Activated naive CD4-positive, alpha-beta T cell treated with anti-CD3 and anti-CD28 coated beads for 36 hours (primary cell): ENCODE measurements at regions not wholly inside any gene's neighbourhood (a gene's known extent, or its start where the extent isn't known, plus 50 kb on each side); places are given as distances from the start of the nearest gene placed in this dataset.
"Not testable (repeated sequence)": the region's sequence is repeated elsewhere in the genome, so short reads cannot be mapped to it uniquely, and the experiment has no call there.

Experiments used
- CTCF ChIA-PET: fragments of 350-600 bp; sonication (Branson Sonifier 250); formaldehyde crosslinking; loops from one replicate; lab custom pipeline; 2021; ENCODE audit warnings: antibody characterized with exemption; lab: Charles Lee
- DNase-seq: peaks from one replicate; pipeline ENCODE4 v3.0.0-alpha.2; 2020
- H3K27ac Mint-ChIP-seq: one replicate; pipeline ENCODE4 v1.8.0; 2021; ENCODE audit warnings: mild to moderate bottlenecking, mixed read lengths
- H3K27me3 Mint-ChIP-seq: one replicate; pipeline ENCODE4 v1.8.0; 2021; ENCODE audit warnings: low read depth, mixed read lengths
- H3K36me3 Mint-ChIP-seq: one replicate; pipeline ENCODE4 v1.8.0; 2021; ENCODE audit warnings: low read depth, mixed read lengths
- H3K4me1 Mint-ChIP-seq: one replicate; pipeline ENCODE4 v1.8.0; 2021; ENCODE audit warnings: low read depth, mixed read lengths
- H3K4me3 Mint-ChIP-seq: one replicate; pipeline ENCODE4 v1.8.0; 2021; ENCODE audit warnings: mild to moderate bottlenecking, moderate library complexity, mixed read lengths
- H3K9me3 Mint-ChIP-seq: one replicate; pipeline ENCODE4 v1.8.0; 2021; ENCODE audit warnings: mixed read lengths
- intact Hi-C: fragments of 100-400 bp; cut with micrococcal nuclease; formaldehyde crosslinking; loops from one replicate; pipeline ENCODE4 v1.15.1; 2023

DNA sequence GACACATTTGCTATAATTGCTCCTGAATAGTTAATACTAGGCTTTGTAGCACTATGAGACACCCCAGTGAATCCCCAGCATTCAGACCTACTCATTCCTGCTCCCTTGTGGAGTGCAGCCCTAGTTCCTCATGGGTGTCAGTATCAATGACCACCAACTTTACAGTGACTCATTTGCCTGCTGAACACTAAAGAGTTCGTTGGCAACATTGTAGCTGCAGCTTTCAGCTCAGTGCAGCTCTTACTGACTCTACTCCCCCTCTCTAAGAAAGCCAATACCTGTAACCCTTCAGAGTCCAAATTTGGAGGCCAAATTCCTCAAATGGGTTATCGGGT is 127.1 kb upstream of the MTPN start:
- Mint-ChIP-seq H3K9me3 (peaks cover 18% of the 10 kb centered on the region), H3K27ac (no peak overlapping the region), H3K36me3 (no peaks in the 10 kb centered on the region), H3K4me3 (no peak overlapping the region), H3K4me1 (no peaks in the 10 kb centered on the region), H3K27me3 (peaks cover 3% of the 10 kb centered on the region)
- CTCF ChIA-PET: no interaction called here
- intact Hi-C loops: no loop called here
- no peak for DNase-seq

DNA sequence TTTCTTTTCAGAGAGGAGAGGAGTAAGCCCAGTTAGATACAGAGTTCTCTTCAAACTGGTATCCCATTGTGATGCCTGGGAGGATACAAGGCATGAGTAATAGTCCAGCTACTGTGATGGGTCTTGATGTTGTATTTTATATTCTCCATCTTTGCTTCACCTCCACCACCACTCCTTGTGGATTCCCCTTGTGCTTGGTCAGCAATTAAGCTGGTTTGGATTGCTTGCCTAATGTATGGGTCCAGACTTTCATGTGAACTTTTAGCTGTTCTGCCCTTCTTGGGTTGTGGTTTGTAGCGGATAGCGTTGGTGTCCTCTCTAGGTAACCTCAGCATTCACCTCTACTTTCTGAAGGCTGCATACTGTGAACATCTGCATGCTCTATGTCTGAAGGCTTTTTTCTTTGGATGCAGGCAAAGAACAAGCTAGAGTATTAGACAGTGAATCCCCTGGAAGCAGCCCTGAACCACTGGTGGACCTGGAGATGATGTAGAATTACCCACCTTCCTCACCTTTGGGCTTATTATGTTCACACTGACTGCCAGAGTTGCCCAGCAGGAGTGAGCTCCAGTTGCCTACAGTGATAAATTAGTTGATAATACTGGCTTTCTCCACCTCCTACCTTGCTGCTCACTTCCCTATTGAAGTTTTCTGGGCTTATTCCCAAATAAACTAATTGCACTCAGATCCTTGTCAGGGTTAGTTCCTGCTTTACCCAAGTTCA is 126.5 kb upstream of the MTPN start:
- Mint-ChIP-seq H3K36me3 (no peaks in the 10 kb centered on the region), H3K27me3 (peaks cover 3% of the 10 kb centered on the region), H3K27ac (no peak overlapping the region), H3K9me3 (peaks cover 17% of the 10 kb centered on the region), H3K4me1 (no peaks in the 10 kb centered on the region), H3K4me3 (no peak overlapping the region)
- intact Hi-C loops: no loop called here
- DNase-seq: no peak
- CTCF ChIA-PET: interaction anchor here (1.5 kb wide), 1 partner anchor 12 kb away, joined by 4 read pairs; no protein-coding TSS in a partner anchor

DNA sequence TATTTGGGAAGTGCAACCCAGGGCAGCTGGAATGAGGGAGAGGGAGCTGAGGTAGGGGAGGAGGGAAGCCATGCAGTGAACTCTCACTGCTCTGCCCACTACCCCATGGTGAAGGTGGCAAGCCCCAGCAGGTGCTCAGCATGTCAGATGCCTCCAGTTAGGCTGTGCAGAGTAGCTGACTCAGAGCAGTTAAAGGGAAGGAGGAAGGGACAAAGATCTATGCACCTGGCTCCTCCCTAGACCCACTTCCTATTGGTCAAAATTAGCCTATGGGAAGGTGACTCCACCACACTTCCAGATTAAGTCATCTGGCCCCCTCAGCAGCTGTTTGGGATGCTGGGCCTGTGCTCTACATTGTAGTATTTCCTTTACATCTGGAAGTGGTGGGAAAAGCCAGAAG is 125.7 kb upstream of the MTPN start:
- Mint-ChIP-seq H3K36me3 (no peaks in the 10 kb centered on the region), H3K4me1 (no peaks in the 10 kb centered on the region), H3K27ac (no peak overlapping the region), H3K9me3 (peaks cover 10% of the 10 kb centered on the region), H3K4me3 (no peak overlapping the region), H3K27me3 (peaks cover 3% of the 10 kb centered on the region)
- CTCF ChIA-PET: interaction anchor here (0.6 to 1.5 kb wide), 2 partner anchors 13 to 328 kb away, joined by 4 read pairs; no protein-coding TSS in a partner anchor
- intact Hi-C loops: no loop called here
- DNase-seq: no peak

DNA sequence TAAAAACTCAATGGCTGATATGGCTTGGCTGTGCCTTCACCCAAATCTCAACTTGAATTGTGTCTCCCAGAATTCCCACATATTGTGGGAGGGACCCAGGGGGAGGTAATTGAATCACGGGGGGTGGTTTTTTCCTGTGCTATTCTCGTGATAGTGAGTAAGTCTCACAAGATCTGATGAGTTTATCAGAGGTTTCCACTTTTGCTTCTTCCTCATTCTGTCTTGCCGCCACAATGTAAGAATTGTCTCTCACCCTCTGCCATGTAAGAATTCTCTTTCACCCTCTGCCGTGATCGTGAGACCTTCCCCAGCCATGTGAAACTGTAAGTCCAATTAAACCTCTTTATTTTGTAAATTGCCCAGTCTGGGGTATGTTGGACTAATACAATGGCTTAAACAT is 115.6 kb upstream of the MTPN start:
- intact Hi-C loops, DNase-seq, H3K27me3 Mint-ChIP-seq, H3K27ac Mint-ChIP-seq, H3K9me3 Mint-ChIP-seq, H3K36me3 Mint-ChIP-seq, H3K4me3 Mint-ChIP-seq, CTCF ChIA-PET, H3K4me1 Mint-ChIP-seq: not testable (repeated sequence)

DNA sequence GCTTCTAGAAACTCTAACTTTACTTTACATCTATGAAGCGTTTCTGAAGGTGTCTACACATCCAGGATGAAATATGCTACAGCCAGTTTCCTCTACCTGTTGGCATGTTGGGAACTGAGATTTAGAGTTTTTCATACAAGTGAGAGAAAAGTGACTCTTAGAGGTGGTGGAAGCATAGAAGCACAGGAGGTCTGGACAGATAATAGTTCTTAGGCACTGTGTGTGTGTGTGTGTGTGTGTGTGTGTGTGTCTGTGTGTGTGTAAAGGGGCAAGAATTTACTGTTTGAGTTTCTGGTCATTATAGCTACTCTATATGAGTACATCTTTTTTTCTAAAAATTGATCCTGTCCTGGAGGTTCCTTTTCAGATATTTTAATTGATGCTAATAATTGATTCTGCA is 110.7 kb upstream of the MTPN start:
- DNase-seq: no peak
- no peaks in the 10 kb centered on the region for H3K36me3 Mint-ChIP-seq
- H3K4me1 Mint-ChIP-seq: no peaks in the 10 kb centered on the region
- CTCF ChIA-PET: interaction anchor here (0.6 kb wide), 1 partner anchor 29 kb away, joined by 3 read pairs; no protein-coding TSS in a partner anchor
- intact Hi-C loops: no loop called here
- H3K9me3 Mint-ChIP-seq: peaks cover 2% of the 10 kb centered on the region
- no peak overlapping the region for H3K27ac Mint-ChIP-seq
- H3K27me3 Mint-ChIP-seq: peaks cover 4% of the 10 kb centered on the region
- no peak overlapping the region for H3K4me3 Mint-ChIP-seq

DNA sequence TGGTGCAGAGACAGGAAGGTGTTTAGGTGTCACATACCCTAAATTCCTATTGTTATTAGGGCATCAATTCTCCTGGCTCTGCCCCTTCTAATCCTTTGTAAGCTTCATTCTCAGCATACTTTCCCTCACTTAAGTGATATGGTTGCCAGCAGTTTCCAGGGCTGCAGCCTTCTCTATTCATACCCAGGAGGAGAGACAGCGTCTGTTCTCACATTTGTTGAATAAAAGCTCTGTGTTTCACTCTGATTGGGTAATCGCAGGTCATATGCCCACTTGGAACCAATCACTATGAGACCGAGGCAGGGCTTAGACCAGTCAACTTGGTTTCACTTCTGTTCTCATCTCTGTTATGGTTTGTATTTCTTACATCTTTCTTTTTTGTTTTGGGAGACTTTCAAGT is 109.6 kb upstream of the MTPN start:
- H3K4me1 Mint-ChIP-seq: no peaks in the 10 kb centered on the region
- H3K27ac Mint-ChIP-seq: no peak overlapping the region
- H3K4me3 Mint-ChIP-seq: no peak overlapping the region

DNA sequence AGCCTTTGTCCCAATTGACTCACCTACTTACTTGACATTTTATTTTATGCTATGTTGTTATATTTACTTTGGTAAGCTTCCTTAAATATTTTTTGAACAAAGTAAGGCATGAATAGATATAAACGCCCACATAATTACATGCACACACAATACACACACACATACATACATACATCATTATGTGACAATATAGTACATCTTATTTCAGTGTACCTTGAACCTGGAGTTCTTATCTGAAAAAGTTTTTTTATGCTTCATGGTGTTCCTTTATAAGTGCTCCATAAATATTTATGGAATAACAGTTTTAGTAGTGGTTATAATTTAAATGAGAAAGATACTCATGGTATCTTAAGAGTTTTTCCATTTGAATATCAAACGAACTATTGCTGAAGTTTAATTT is 102.8 kb upstream of the MTPN start:
- Mint-ChIP-seq H3K36me3 (no peaks in the 10 kb centered on the region), H3K9me3 (no peaks in the 10 kb centered on the region), H3K27ac (no peak overlapping the region), H3K4me3 (no peak overlapping the region), H3K27me3 (peaks cover 2% of the 10 kb centered on the region), H3K4me1 (no peaks in the 10 kb centered on the region)
- no peak for DNase-seq
- intact Hi-C loops: no loop called here
- CTCF ChIA-PET: no interaction called here

More for the DNA sequence above, 109.6 kb upstream of the MTPN start:
- Mint-ChIP-seq H3K9me3 (no peaks in the 10 kb centered on the region), H3K36me3 (no peaks in the 10 kb centered on the region), H3K27me3 (peaks cover 4% of the 10 kb centered on the region)
- peak; percentile 24 for DNase-seq
- CTCF ChIA-PET: no interaction called here
- intact Hi-C loops: no loop called here

DNA sequence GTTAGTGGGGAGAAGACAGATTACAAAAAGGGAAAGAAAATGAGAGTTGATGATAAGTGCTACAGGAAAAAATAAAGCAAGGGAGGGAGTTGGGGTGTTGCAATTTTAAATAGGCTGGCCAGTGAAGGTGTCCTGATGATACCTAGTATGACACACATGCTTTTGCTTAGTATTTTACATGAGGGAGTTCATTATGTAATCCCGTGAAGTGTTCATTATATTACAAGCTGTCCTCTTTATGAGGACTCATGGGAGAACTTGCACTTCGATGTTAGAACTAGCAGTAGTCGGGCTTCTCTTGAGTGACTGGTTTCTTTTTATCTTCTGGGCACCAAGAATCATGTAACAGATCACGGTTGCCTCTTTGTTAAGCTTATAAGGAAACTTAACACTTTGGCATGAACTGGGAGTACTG is 102.3 kb upstream of the MTPN start:
- H3K36me3 Mint-ChIP-seq: no peaks in the 10 kb centered on the region
- CTCF ChIA-PET: no interaction called here
- no peak for DNase-seq
- no peaks in the 10 kb centered on the region for H3K4me1 Mint-ChIP-seq
- H3K27ac Mint-ChIP-seq: no peak overlapping the region
- intact Hi-C loops: no loop called here
- H3K9me3 Mint-ChIP-seq: no peaks in the 10 kb centered on the region
- H3K27me3 Mint-ChIP-seq: peaks cover 2% of the 10 kb centered on the region
- H3K4me3 Mint-ChIP-seq: no peak overlapping the region

DNA sequence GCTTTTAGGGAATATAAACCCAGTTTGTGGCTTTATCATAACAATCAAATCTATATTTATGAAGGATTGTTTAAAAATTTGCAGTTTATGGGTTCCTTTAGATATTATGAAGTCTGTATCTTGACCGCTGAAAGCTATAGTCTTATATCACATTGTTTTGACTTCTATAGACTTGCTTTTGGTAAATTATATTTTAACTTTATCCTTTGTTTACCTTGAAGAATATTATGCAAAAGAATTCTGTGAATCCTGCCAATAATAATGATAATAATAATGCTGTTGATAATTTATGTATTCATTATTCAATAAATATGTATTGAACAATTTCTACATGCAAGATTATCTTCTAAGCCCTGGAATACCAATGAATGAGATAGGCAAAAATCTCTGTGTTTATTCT is 101.9 kb upstream of the MTPN start:
- Mint-ChIP-seq H3K9me3 (no peaks in the 10 kb centered on the region), H3K27me3 (peaks cover 2% of the 10 kb centered on the region)
- CTCF ChIA-PET: no interaction called here

DNA sequence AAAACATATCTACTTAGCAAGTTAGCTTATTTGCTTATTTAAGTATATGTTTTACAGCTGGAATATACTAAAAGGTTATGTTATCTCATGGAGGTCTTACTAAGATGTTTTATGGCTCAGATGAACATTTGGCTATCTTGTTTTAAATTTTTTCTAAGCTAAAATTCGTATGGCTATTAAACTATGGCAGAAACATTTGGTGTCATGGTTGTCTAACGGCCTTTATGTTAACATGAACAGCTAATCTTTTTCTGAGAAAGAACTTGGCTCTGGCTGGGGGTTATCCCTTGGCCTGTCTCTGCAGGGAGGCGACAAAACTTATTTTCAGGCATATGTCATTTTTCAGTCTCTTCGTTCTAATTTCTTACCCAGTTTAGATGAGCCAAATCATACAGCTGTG is 101.5 kb upstream of the MTPN start:
- peaks cover 2% of the 10 kb centered on the region for H3K27me3 Mint-ChIP-seq
- H3K4me3 Mint-ChIP-seq: no peak overlapping the region
- H3K36me3 Mint-ChIP-seq: no peaks in the 10 kb centered on the region
- CTCF ChIA-PET: no interaction called here
- no peaks in the 10 kb centered on the region for H3K9me3 Mint-ChIP-seq
- no peaks in the 10 kb centered on the region for H3K4me1 Mint-ChIP-seq
- no peak for DNase-seq
- no peak overlapping the region for H3K27ac Mint-ChIP-seq
- intact Hi-C loops: no loop called here

More for the DNA sequence above, 101.9 kb upstream of the MTPN start:
- Mint-ChIP-seq H3K4me3 (no peak overlapping the region), H3K36me3 (no peaks in the 10 kb centered on the region), H3K27ac (no peak overlapping the region), H3K4me1 (no peaks in the 10 kb centered on the region)
- intact Hi-C loops: no loop called here
- no peak for DNase-seq

DNA sequence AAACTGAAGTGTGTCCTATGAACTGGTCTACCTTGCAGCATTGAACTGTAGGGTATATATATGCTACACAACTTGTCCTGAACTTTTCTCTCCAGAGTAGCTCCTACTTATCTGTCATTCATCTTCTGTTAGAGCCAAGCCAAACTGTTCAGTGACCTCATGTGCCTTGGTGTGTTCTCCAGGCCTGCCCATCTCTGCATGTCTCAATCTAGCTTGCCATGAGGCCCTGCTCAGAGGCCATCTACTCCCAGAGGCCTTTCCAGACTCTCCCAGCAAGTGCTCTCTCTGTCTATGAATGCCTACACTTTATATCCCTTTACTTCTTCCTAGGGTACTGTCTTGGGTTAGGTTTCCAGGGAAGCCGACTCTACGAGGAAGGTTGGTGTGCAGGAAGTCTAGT is 99.8 kb upstream of the MTPN start:
- H3K9me3 Mint-ChIP-seq: no peaks in the 10 kb centered on the region
- no peaks in the 10 kb centered on the region for H3K4me1 Mint-ChIP-seq
- no peak overlapping the region for H3K4me3 Mint-ChIP-seq
- CTCF ChIA-PET: interaction anchor here (0.6 kb wide), 1 partner anchor 419 kb away, joined by 3 read pairs; no protein-coding TSS in a partner anchor
- intact Hi-C loops: no loop called here
- H3K27ac Mint-ChIP-seq: no peak overlapping the region
- DNase-seq: no peak
- H3K27me3 Mint-ChIP-seq: no peaks in the 10 kb centered on the region
- no peaks in the 10 kb centered on the region for H3K36me3 Mint-ChIP-seq

DNA sequence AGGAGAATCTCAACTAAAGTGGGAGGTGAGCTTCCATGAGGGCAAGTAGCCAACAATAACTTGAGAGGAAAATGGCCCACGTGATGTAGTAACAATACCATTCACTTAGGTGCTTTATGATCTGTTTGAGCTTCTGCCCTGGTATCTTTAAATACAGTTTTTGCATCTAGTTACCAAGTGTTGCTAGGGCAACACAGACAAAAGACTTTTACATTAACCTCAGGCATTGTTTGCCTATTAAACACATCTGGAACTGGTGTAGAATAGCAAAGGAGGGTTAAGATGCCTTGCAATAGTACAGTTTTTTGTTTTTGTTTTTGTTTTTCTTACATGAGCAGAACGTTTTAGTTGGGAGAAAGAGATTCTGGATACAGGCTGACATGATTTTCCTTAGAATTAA is 97.7 kb upstream of the MTPN start:
- Mint-ChIP-seq H3K4me1 (no peaks in the 10 kb centered on the region), H3K27ac (no peak overlapping the region), H3K27me3 (no peaks in the 10 kb centered on the region), H3K36me3 (no peaks in the 10 kb centered on the region), H3K9me3 (no peaks in the 10 kb centered on the region), H3K4me3 (no peak overlapping the region)
- DNase-seq: no peak
- intact Hi-C loops: no loop called here
- CTCF ChIA-PET: interaction anchor here (1.0 kb wide), 1 partner anchor 370 kb away, joined by 3 read pairs; no protein-coding TSS in a partner anchor

DNA sequence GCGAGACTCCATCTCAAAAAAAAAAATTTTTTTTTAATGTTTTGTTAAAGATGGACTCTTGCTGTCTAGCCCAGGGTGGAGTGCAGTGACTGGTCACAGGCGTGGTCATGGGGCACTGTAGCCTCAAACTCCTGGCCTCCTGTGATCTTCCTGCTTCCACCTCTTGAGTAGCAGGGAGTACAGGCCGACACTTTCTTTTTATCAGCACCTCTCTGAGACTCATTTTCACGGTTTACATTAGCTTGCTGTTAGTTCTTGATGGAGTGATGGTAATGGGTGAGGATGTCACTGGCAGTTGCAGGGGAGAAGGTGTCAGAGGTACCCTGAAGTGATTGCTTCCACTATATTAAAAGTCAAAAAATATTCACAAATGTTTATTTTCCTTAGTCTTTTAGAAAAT is 95.3 kb upstream of the MTPN start:
- Mint-ChIP-seq H3K27ac (no peak overlapping the region), H3K27me3 (no peaks in the 10 kb centered on the region), H3K4me3 (no peak overlapping the region), H3K9me3 (no peaks in the 10 kb centered on the region), H3K4me1 (no peaks in the 10 kb centered on the region), H3K36me3 (no peaks in the 10 kb centered on the region)
- DNase-seq: no peak
- intact Hi-C loops: no loop called here
- CTCF ChIA-PET: no interaction called here
